ENCODE measurements at regions not wholly inside any gene's neighbourhood (a gene's known extent, or its start where the extent isn't known, plus 50 kb on each side); places are given as distances from the start of the nearest gene placed in this dataset.

- no peak for TF ChIP-seq EZH2phosphoT487 (IDR thresholded peaks at IDR 0.05; ENCODE audit: borderline replicate concordance, low read depth, low read length)
- no peak for TF ChIP-seq CTCF (conservative IDR thresholded peaks at IDR 0.05; ENCODE audit: low read length)
- H3K4me3 ChIP-seq (ENCODE audit: low read depth, low read length, poor library complexity, severe bottlenecking), result no peak overlapping the region
- H3K27ac ChIP-seq (ENCODE audit: low read depth, low read length, poor library complexity, severe bottlenecking), result no peak overlapping the region
- H3K9me3 ChIP-seq (ENCODE audit: low read length), result no peaks in the 10 kb centered on the region
- no peaks in the 10 kb centered on the region for H3K9me2 ChIP-seq (ENCODE audit: insufficient read depth, low read length)
- H2AFZ ChIP-seq (ENCODE audit: low read length), result no peak overlapping the region
- intact Hi-C loops (cut with micrococcal nuclease; ENCODE audit: unreplicated experiment), result no loop called here
- no peaks in the 10 kb centered on the region for H3K4me1 ChIP-seq (ENCODE audit: insufficient read depth, low read length, poor library complexity, severe bottlenecking)
- H3K79me2 ChIP-seq (ENCODE audit: insufficient read depth, low read depth, low read length), result no peaks in the 10 kb centered on the region
- no peak overlapping the region for H3K4me2 ChIP-seq (ENCODE audit: low read length)
- no TSS peak for BruUV-seq (replicated peaks)
- no peaks in the 10 kb centered on the region for H3K36me3 ChIP-seq (ENCODE audit: insufficient read depth, low read length)
- no peak for DNase-seq (ENCODE audit: low spot score)
- ChIA-PET POLR2A (no interaction called here), CTCF (ENCODE audit: unreplicated experiment) (no interaction called here)
- no peaks in the 10 kb centered on the region for H4K20me1 ChIP-seq (ENCODE audit: insufficient read depth, low read length)
Measured at GRCh38 chr14:101228949-101229541, 325.5 kb upstream of the RTL1 start.

GRCh38 chr14:101229666-101230065 is 326.1 kb upstream of the RTL1 start:
- no peaks in the 10 kb centered on the region for H3K79me2 ChIP-seq (ENCODE audit: insufficient read depth, low read depth, low read length)
- no peaks in the 10 kb centered on the region for H3K9me2 ChIP-seq (ENCODE audit: insufficient read depth, low read length)
- intact Hi-C loops (cut with micrococcal nuclease; ENCODE audit: unreplicated experiment), result no loop called here
- no TSS peak for BruUV-seq (replicated peaks)
- POLR2A ChIA-PET, result no interaction called here
- DNase-seq (ENCODE audit: low spot score), result no peak
- CTCF ChIA-PET (ENCODE audit: unreplicated experiment), result no interaction called here
- H3K4me2 ChIP-seq (ENCODE audit: low read length), result no peak overlapping the region
- no peak overlapping the region for H3K4me3 ChIP-seq (ENCODE audit: low read depth, low read length, poor library complexity, severe bottlenecking)
- H3K27ac ChIP-seq (ENCODE audit: low read depth, low read length, poor library complexity, severe bottlenecking), result no peak overlapping the region
- H3K9me3 ChIP-seq (ENCODE audit: low read length), result no peaks in the 10 kb centered on the region
- H3K4me1 ChIP-seq (ENCODE audit: insufficient read depth, low read length, poor library complexity, severe bottlenecking), result no peaks in the 10 kb centered on the region
- H3K36me3 ChIP-seq (ENCODE audit: insufficient read depth, low read length), result no peaks in the 10 kb centered on the region
- TF ChIP-seq EZH2phosphoT487 (IDR thresholded peaks at IDR 0.05; ENCODE audit: borderline replicate concordance, low read depth, low read length), result no peak
- no peak for TF ChIP-seq CTCF (conservative IDR thresholded peaks at IDR 0.05; ENCODE audit: low read length)
- H4K20me1 ChIP-seq (ENCODE audit: insufficient read depth, low read length), result no peaks in the 10 kb centered on the region
- H2AFZ ChIP-seq (ENCODE audit: low read length), result no peak overlapping the region

DNA sequence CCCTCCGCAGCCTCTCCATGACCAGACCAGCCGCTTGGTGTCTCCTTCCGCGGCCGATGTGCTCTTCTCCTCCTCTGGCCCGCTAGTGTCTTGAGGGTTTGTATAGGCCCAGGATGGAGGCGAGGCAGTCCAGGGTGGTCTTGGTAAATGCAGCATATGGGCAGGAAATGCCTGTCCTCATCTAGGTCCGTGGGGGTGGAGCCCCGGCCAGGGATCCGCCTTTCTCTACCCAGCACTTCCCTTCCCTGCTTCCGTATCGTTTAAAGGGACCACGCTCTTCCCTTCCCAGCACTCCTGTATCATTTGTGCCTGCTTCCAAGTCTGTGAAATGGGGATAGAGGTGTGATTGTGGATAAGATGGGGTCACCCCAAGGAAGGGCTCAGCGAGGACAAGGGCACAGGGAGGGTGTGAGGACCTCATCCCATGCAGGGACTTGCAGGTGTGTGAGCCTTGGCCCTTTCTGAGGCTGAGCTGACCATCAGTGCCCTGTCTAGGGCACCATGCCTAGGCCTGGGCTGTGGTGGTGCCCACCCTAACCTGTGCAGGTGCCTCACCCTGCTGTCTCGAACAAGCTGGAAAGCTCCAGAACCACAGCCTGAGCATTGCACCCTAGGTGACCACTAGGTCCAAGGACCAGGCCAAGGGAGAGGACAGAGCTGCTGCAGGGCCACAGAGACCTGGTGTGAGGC is 326.8 kb upstream of the RTL1 start:
- ChIA-PET POLR2A (no interaction called here), CTCF (ENCODE audit: unreplicated experiment) (no interaction called here)
- no peaks in the 10 kb centered on the region for H3K79me2 ChIP-seq (ENCODE audit: insufficient read depth, low read depth, low read length)
- H3K4me2 ChIP-seq (ENCODE audit: low read length), result no peak overlapping the region
- no peak for DNase-seq (ENCODE audit: low spot score)
- H2AFZ ChIP-seq (ENCODE audit: low read length), result no peak overlapping the region
- intact Hi-C loops (cut with micrococcal nuclease; ENCODE audit: unreplicated experiment), result no loop called here
- no peaks in the 10 kb centered on the region for H3K36me3 ChIP-seq (ENCODE audit: insufficient read depth, low read length)
- no peaks in the 10 kb centered on the region for H3K4me1 ChIP-seq (ENCODE audit: insufficient read depth, low read length, poor library complexity, severe bottlenecking)
- H3K9me2 ChIP-seq (ENCODE audit: insufficient read depth, low read length), result no peaks in the 10 kb centered on the region
- H4K20me1 ChIP-seq (ENCODE audit: insufficient read depth, low read length), result no peaks in the 10 kb centered on the region
- BruUV-seq (replicated peaks), result no TSS peak
- no peak overlapping the region for H3K4me3 ChIP-seq (ENCODE audit: low read depth, low read length, poor library complexity, severe bottlenecking)
- H3K27ac ChIP-seq (ENCODE audit: low read depth, low read length, poor library complexity, severe bottlenecking), result no peak overlapping the region
- H3K9me3 ChIP-seq (ENCODE audit: low read length), result no peaks in the 10 kb centered on the region
- TF ChIP-seq CTCF (conservative IDR thresholded peaks at IDR 0.05; ENCODE audit: low read length) (no peak), EZH2phosphoT487 (IDR thresholded peaks at IDR 0.05; ENCODE audit: borderline replicate concordance, low read depth, low read length) (no peak)

All from OCI-LY7 (cell line).